Endothelial cell of umbilical vein (primary cell): ENCODE measurements at regions not wholly inside any gene's neighbourhood (a gene's known extent, or its start where the extent isn't known, plus 50 kb on each side); places are given as distances from the start of the nearest gene placed in this dataset.

Source experiments
- BruUV-seq: library from RNA; stranded (reverse); fragments of 400-500 nt; replicated peaks from 2 replicates; lab custom pipeline; 2021; lab: Mats Ljungman, UMichigan
- CTCF ChIA-PET: fragments of 300-600, 350-600 bp; sonication (Branson Sonifier 250); formaldehyde crosslinking; loops from one replicate; lab custom pipeline; 2021; ENCODE audit warnings: antibody characterized with exemption, inconsistent platforms; lab: Charles Lee
- POLR2A ChIA-PET: fragments of 300-600, 350-600 bp; sonication (Branson Sonifier 250); formaldehyde crosslinking; loops from one replicate; lab custom pipeline; 2021; ENCODE audit warnings: antibody characterized with exemption, inconsistent platforms; lab: Charles Lee
- DNase-seq: peaks from one replicate; pipeline ENCODE4 v3.0.0-alpha.2; 2011; ENCODE audit warnings: low read depth, low spot score
- FAIRE-seq: peaks from 2 replicates; lab custom pipeline; 2011; peaks lifted over from hg19 to GRCh38; lab: Jason Lieb, UNC
- H2AFZ ChIP-seq: 2 replicates; pipeline ENCODE4 v1.6.0; 2012; ENCODE audit warnings: low read depth, low read length, control low read depth, inconsistent platforms
- H3K27ac ChIP-seq: 2 replicates; pipeline ENCODE4 v1.5.1; 2011; ENCODE audit warnings: low read depth, mild to moderate bottlenecking, control low read depth, low read length, moderate library complexity; ENCODE audit not compliant: insufficient read depth
- H3K27me3 ChIP-seq, 2 experiments: 2 replicates each; pipeline versions ENCODE4 v1.6.0 to v1.6.1; 2011; ENCODE audit warnings: low read length in 2 of 2, mixed read lengths in 1 of 2; ENCODE audit not compliant: control insufficient read depth in 2 of 2, insufficient read depth in 2 of 2
- H3K36me3 ChIP-seq, 2 experiments: 2 replicates in 1 of 2; 3 replicates in 1 of 2; pipeline ENCODE4 v1.5.1; 2011; ENCODE audit warnings: low read length in 2 of 2, mild to moderate bottlenecking in 1 of 2, moderate library complexity in 1 of 2; ENCODE audit not compliant: control insufficient read depth in 2 of 2, insufficient read depth in 2 of 2; ENCODE audit errors: extremely low read depth in 1 of 2
- H3K4me1 ChIP-seq: 3 replicates; pipeline ENCODE4 v1.5.1; 2011; ENCODE audit warnings: mild to moderate bottlenecking, low read length; ENCODE audit not compliant: control insufficient read depth, insufficient read depth; ENCODE audit errors: extremely low read depth
- H3K4me2 ChIP-seq: 2 replicates; pipeline ENCODE4 v1.6.1; 2011; ENCODE audit warnings: low read length, control low read depth, mixed read lengths; ENCODE audit not compliant: insufficient read depth
- H3K4me3 ChIP-seq, 3 experiments: fragments of 200-600 bp in 1 of 3; sonication (generic), shearing (Covaris generic) in 1 of 3; replicated peaks in 1 of 3; 2 replicates each; pipeline ENCODE4 v1.5.1; 2011 to 2016; ENCODE audit warnings: control low read depth in 3 of 3, low read length in 3 of 3, mild to moderate bottlenecking in 2 of 3, inconsistent platforms in 1 of 3, low read depth in 1 of 3, moderate library complexity in 1 of 3; ENCODE audit not compliant: insufficient read depth in 1 of 3
- H3K79me2 ChIP-seq: 2 replicates; pipeline ENCODE4 v1.6.0; 2012; ENCODE audit warnings: low read length, inconsistent platforms; ENCODE audit not compliant: control insufficient read depth, insufficient read depth
- H3K9ac ChIP-seq: replicated peaks from 2 replicates; pipeline ENCODE3; 2011; ENCODE audit warnings: low read length, control low read depth; ENCODE audit not compliant: insufficient read depth; ENCODE audit errors: extremely low read depth
- H3K9me1 ChIP-seq: replicated peaks from 3 replicates; pipeline ENCODE4 v1.6.0; 2011; ENCODE audit warnings: mild to moderate bottlenecking, low read length; ENCODE audit not compliant: control insufficient read depth, insufficient read depth; ENCODE audit errors: extremely low read depth
- H3K9me3 ChIP-seq: replicated peaks from 2 replicates; pipeline ENCODE4 v1.5.1; 2012; ENCODE audit warnings: low read length, inconsistent platforms; ENCODE audit not compliant: control insufficient read depth, insufficient read depth
- H4K20me1 ChIP-seq: replicated peaks from 2 replicates; pipeline ENCODE3; 2011; ENCODE audit warnings: mild to moderate bottlenecking, low read length; ENCODE audit not compliant: control insufficient read depth, insufficient read depth; ENCODE audit errors: extremely low read depth
- CTCF ChIP-seq, 2 donors: IDR thresholded peaks; 1 replicate in 1 of 2; 2 replicates in 1 of 2; pipeline ENCODE4 v1.5.1; 2011; ENCODE audit warnings: low read length in 2 of 2, mild to moderate bottlenecking in 2 of 2, moderate library complexity in 2 of 2, control low read depth in 1 of 2, inconsistent platforms in 1 of 2, low read depth in 1 of 2; ENCODE audit not compliant: insufficient read depth in 1 of 2; ENCODE audit errors: extremely low read depth in 1 of 2
- EZH2 ChIP-seq: IDR thresholded peaks from 2 replicates; pipeline ENCODE4 v1.6.1; 2012; ENCODE audit warnings: borderline replicate concordance, low read depth, mild to moderate bottlenecking, moderate library complexity, low read length, inconsistent platforms; ENCODE audit not compliant: severe bottlenecking
- FOS ChIP-seq: IDR thresholded peaks from 2 replicates; pipeline ENCODE4 v1.6.1; 2011; ENCODE audit warnings: mild to moderate bottlenecking, low read length, moderate library complexity, borderline replicate concordance; ENCODE audit not compliant: insufficient read depth
- GATA2 ChIP-seq: IDR thresholded peaks from 2 replicates; pipeline ENCODE4 v1.7.0; 2011; ENCODE audit warnings: low read depth, mild to moderate bottlenecking, moderate library complexity, mixed read lengths, low read length; ENCODE audit not compliant: insufficient read length, insufficient read depth
- JUN ChIP-seq: IDR thresholded peaks from 2 replicates; pipeline ENCODE4 v1.6.1; 2011; ENCODE audit warnings: borderline replicate concordance, low read depth; ENCODE audit not compliant: insufficient read length, insufficient read depth
- MAX ChIP-seq: IDR thresholded peaks from 2 replicates; pipeline ENCODE4 v1.6.1; 2011; ENCODE audit not compliant: insufficient read depth, insufficient read length
- MYC ChIP-seq: IDR thresholded peaks from one replicate; pipeline ENCODE4 v1.6.1; 2011; ENCODE audit warnings: mild to moderate bottlenecking, low read depth, low read length
- POLR2A ChIP-seq: IDR thresholded peaks from 2 replicates; pipeline ENCODE4 v1.6.1; 2012; ENCODE audit warnings: low read depth, mild to moderate bottlenecking, control low read depth, low read length
- POLR2AphosphoS5 ChIP-seq: IDR thresholded peaks from 2 replicates; pipeline ENCODE4 v1.6.1; 2012; ENCODE audit warnings: low read depth, mild to moderate bottlenecking, control low read depth, low read length, moderate library complexity; ENCODE audit not compliant: insufficient read depth
- dilution Hi-C: fragments of 300-500 bp; cut with MboI; formaldehyde crosslinking; loops from one replicate; pipeline ENCODE4 v1.15.0; 2019; ENCODE audit warnings: low sequenced_read_pairs; ENCODE audit not compliant: extremely low pct_ligation_motif_present
- intact Hi-C: fragments of 100-400 bp; cut with micrococcal nuclease; formaldehyde crosslinking; loops from one replicate; pipeline ENCODE4 v1.10.0; 2022

GRCh38 chr2:219947575-219947974 is 320.1 kb downstream of the SLC4A3 start:
- dilution Hi-C loops, result no loop called here
- Histone ChIP-seq H3K4me1 (no peaks in the 10 kb centered on the region), H3K27ac (no peak overlapping the region), H3K27me3 (no peaks in the 10 kb centered on the region), H3K79me2 (no peaks in the 10 kb centered on the region), H3K9me1 (no peaks in the 10 kb centered on the region), H3K9ac (no peak overlapping the region), H3K4me2 (no peak overlapping the region), H3K4me3 (no peak overlapping the region), H3K36me3 (no peaks in the 10 kb centered on the region), H4K20me1 (no peaks in the 10 kb centered on the region), H2AFZ (no peak overlapping the region), H3K9me3 (no peaks in the 10 kb centered on the region)
- no TSS peak for BruUV-seq
- POLR2A ChIA-PET, result no interaction called here
- TF ChIP-seq EZH2, result no peak
- TF ChIP-seq POLR2AphosphoS5, result no peak
- TF ChIP-seq POLR2A, result no peak
- no peak for TF ChIP-seq GATA2
- no peak for TF ChIP-seq CTCF (IDR thresholded peaks at IDR 0.05; ENCODE audit: extremely low read depth in 1 of 2, insufficient read depth in 1 of 2, low read depth in 1 of 2, low read length in 2 of 2)
- intact Hi-C loops, result no loop called here
- no peak for FAIRE-seq
- CTCF ChIA-PET, result no interaction called here
- DNase-seq, result no peak

GRCh38 chr2:219949053-219949452 is 321.6 kb downstream of the SLC4A3 start:
- no peak for FAIRE-seq
- intact Hi-C loops, result no loop called here
- Histone ChIP-seq H3K9ac (no peak overlapping the region), H3K4me2 (no peak overlapping the region), H3K27ac (no peak overlapping the region), H3K4me3 (no peak overlapping the region), H3K79me2 (no peaks in the 10 kb centered on the region), H3K4me1 (no peaks in the 10 kb centered on the region), H2AFZ (no peak overlapping the region), H3K27me3 (no peaks in the 10 kb centered on the region), H3K36me3 (no peaks in the 10 kb centered on the region), H3K9me1 (no peaks in the 10 kb centered on the region), H3K9me3 (no peaks in the 10 kb centered on the region), H4K20me1 (no peaks in the 10 kb centered on the region)
- no TSS peak for BruUV-seq
- POLR2A ChIA-PET, result no interaction called here
- DNase-seq, result no peak
- CTCF ChIA-PET, result no interaction called here
- TF ChIP-seq GATA2 (no peak), FOS (no peak), MYC (no peak), MAX (no peak), EZH2 (no peak), POLR2A (no peak), CTCF (IDR thresholded peaks at IDR 0.05; ENCODE audit: extremely low read depth in 1 of 2, insufficient read depth in 1 of 2, low read depth in 1 of 2, low read length in 2 of 2) (no peak), JUN (no peak), POLR2AphosphoS5 (no peak)
- dilution Hi-C loops, result no loop called here
